Mesendoderm (in vitro differentiated cells): ENCODE measurements at regions not wholly inside any gene's neighbourhood (a gene's known extent, or its start where the extent isn't known, plus 50 kb on each side); places are given as distances from the start of the nearest gene placed in this dataset.

Source experiments
- DNase-seq: peaks from one replicate; pipeline ENCODE4 v3.0.0; 2013
- H2AK5ac ChIP-seq: 2 replicates; pipeline ENCODE4 v1.6.1; 2013; ENCODE audit warnings: low read length, inconsistent platforms
- H2BK120ac ChIP-seq: 2 replicates; pipeline ENCODE4 v1.6.1; 2013; ENCODE audit warnings: low read depth, mild to moderate bottlenecking, low read length, moderate library complexity, mixed read lengths
- H2BK15ac ChIP-seq: replicated peaks from 2 replicates; pipeline ENCODE4 v1.6.1; 2013; ENCODE audit warnings: low read depth, mild to moderate bottlenecking, moderate library complexity
- H2BK5ac ChIP-seq: 2 replicates; pipeline ENCODE4 v1.6.1; 2013; ENCODE audit warnings: low read length, inconsistent platforms
- H3K18ac ChIP-seq: 2 replicates; pipeline ENCODE4 v1.6.1; 2013; ENCODE audit warnings: mild to moderate bottlenecking, low read length, mixed read lengths
- H3K23ac ChIP-seq: one replicate; pipeline ENCODE4 v1.6.1; 2013; ENCODE audit warnings: low read length
- H3K27ac ChIP-seq: 2 replicates; pipeline ENCODE4 v1.5.1; 2013; ENCODE audit warnings: low read depth, mild to moderate bottlenecking, inconsistent platforms, low read length, moderate library complexity
- H3K27me3 ChIP-seq: 2 replicates; pipeline ENCODE4 v1.6.1; 2013; ENCODE audit warnings: low read length, control low read depth, mild to moderate bottlenecking, inconsistent platforms; ENCODE audit not compliant: insufficient read depth, poor library complexity
- H3K36me3 ChIP-seq: 2 replicates; pipeline ENCODE4 v1.6.1; 2013; ENCODE audit warnings: low read length, inconsistent platforms; ENCODE audit not compliant: control insufficient read depth, insufficient read depth
- H3K4ac ChIP-seq: one replicate; pipeline ENCODE4 v1.6.1; 2013; ENCODE audit warnings: low read depth, mild to moderate bottlenecking, low read length, moderate library complexity
- H3K4me1 ChIP-seq: 2 replicates; pipeline ENCODE4 v1.6.1; 2013; ENCODE audit warnings: low read depth, low read length, inconsistent platforms; ENCODE audit not compliant: control insufficient read depth
- H3K4me2 ChIP-seq: 2 replicates; pipeline ENCODE4 v1.6.1; 2013; ENCODE audit warnings: low read length
- H3K4me3 ChIP-seq: 2 replicates; pipeline ENCODE4 v1.5.1; 2013; ENCODE audit warnings: mild to moderate bottlenecking, low read length
- H3K56ac ChIP-seq: one replicate; pipeline ENCODE4 v1.6.1; 2013; ENCODE audit warnings: low read length
- H3K79me1 ChIP-seq: 2 replicates; pipeline ENCODE4 v1.6.1; 2013; ENCODE audit warnings: low read length, inconsistent platforms
- H3K79me2 ChIP-seq: 2 replicates; pipeline ENCODE4 v1.6.1; 2013; ENCODE audit warnings: mild to moderate bottlenecking, low read length; ENCODE audit not compliant: control insufficient read depth, insufficient read depth
- H3K9ac ChIP-seq: 2 replicates; pipeline ENCODE4 v1.6.1; 2013; ENCODE audit warnings: low read length, inconsistent platforms
- H4K5ac ChIP-seq: one replicate; pipeline ENCODE4 v1.6.1; 2013; ENCODE audit warnings: low read length
- H4K8ac ChIP-seq: one replicate; pipeline ENCODE4 v1.6.1; 2013; ENCODE audit warnings: low read depth, mild to moderate bottlenecking, control low read depth, low read length, moderate library complexity
- WGBS: extraction: QIAGEN DNeasy Blood & Tissue Kit; methylation state at CpG from one replicate; pipeline ENCODE4 v1.1.7; 2013; ENCODE audit warnings: low lambda C conversion rate, missing lambda C conversion rate; ENCODE audit not compliant: insufficient coverage; ENCODE audit errors: extremely low coverage; 5-methylcytosine and 5-hydroxymethylcytosine counted together

DNA sequence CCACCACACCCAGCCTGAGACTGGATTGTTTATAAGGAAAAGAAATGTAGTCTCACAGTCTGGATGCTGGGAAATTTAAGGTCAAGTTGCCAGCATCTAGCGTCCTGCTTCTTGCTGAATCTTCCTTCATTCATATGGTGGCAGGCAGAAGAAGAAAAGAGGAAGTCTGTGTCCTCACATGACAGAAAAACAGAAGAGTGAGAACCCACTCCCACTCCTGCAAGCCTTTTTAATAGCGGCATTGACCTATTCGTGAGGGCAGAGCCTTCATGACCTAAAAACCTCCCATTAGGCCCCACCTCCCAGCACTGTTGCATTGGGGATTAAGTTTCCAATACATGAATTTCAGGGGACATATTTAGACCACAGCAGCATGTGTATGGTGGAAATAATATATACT lies 160.8 kb upstream of the BMP2 start:
- Histone ChIP-seq H3K36me3 (no peaks in the 10 kb centered on the region), H3K27me3 (no peaks in the 10 kb centered on the region), H3K4ac (no peak overlapping the region), H3K79me2 (no peaks in the 10 kb centered on the region), H4K5ac (no peak overlapping the region), H3K23ac (no peak overlapping the region), H2AK5ac (no peak overlapping the region), H3K56ac (no peak overlapping the region), H3K79me1 (no peaks in the 10 kb centered on the region), H3K4me1 (no peaks in the 10 kb centered on the region), H2BK120ac (no peak overlapping the region), H2BK5ac (no peak overlapping the region), H4K8ac (no peak overlapping the region), H3K27ac (no peak overlapping the region), H3K4me2 (no peak overlapping the region), H3K18ac (no peak overlapping the region), H3K9ac (no peak overlapping the region), H3K4me3 (no peak overlapping the region), H2BK15ac (no peak overlapping the region)
- WGBS, result no CpG with 5 or more reads among the region's 3 CpGs
- DNase-seq, result no peak

DNA sequence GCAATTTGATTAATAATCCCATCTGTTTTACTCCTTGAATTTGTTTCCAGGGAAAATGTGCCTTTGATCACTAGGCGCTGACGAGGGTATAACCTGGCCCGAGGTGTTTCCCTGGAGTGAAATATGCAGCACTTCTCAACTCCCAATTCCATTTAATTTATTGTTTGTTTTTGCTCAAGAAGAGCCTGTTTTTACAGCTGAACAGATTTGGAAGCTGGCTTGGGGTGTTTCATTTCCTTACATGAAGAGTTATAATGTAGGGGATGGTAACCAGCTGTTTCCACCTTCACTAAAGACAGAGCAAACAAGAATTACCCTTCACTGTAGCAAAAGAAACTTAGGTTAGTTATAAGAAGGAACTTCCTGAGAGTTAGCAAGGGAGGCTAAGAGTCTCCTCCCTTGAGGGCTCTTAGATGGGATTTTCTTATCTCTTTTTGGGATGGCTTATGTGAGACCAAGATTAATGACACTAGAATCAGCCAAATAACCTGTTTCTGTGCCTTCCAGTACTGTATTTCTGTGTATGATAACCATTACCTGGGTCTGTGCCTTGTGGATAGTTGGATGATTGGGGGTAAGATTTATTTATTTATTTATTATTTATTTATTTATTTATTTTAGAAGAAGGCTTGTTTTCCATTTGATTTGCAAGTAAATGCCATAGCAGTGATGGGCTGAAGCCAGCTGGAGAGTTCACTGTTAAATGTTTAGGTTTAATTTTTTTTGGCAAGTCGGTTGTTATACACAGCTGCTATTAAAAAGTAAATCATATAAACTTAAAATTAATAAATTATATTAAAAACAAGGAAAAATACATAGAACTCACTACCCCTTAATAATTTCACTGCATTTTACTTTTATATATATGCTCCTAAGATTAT lies 162.2 kb upstream of the BMP2 start:
- H3K27ac ChIP-seq, result no peak overlapping the region
- no peak overlapping the region for H2AK5ac ChIP-seq
- no peak for DNase-seq
- no peaks in the 10 kb centered on the region for H3K79me1 ChIP-seq
- no CpG with 5 or more reads among the region's 4 CpGs for WGBS
- H3K18ac ChIP-seq, result no peak overlapping the region
- H3K9ac ChIP-seq, result no peak overlapping the region
- no peak overlapping the region for H3K23ac ChIP-seq
- no peaks in the 10 kb centered on the region for H3K27me3 ChIP-seq
- H4K8ac ChIP-seq, result no peak overlapping the region
- no peaks in the 10 kb centered on the region for H3K79me2 ChIP-seq
- no peak overlapping the region for H3K4me3 ChIP-seq
- no peak overlapping the region for H2BK120ac ChIP-seq
- no peak overlapping the region for H3K56ac ChIP-seq
- no peak overlapping the region for H2BK5ac ChIP-seq
- no peak overlapping the region for H2BK15ac ChIP-seq
- H3K36me3 ChIP-seq, result no peaks in the 10 kb centered on the region
- no peak overlapping the region for H4K5ac ChIP-seq
- no peak overlapping the region for H3K4ac ChIP-seq
- H3K4me1 ChIP-seq, result no peaks in the 10 kb centered on the region
- no peak overlapping the region for H3K4me2 ChIP-seq

DNA sequence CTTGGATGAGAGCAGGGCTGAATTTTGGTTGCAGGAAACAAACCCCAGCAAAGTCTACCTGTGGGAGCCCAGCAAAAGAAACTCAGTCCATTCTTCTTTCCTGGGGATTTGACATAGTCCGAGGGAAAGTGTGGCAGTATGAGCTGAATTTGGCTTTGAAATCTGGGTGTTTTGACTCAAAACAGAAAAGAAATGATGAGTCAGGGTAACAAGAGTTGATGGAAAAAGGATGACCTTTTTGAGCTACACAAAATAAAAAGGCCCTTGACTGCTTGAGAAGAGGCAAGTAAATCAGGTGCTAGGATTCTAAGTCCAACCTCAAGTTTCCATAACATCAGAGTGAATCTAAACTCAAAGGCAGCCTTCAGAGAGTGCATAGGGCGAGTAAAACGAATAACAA lies 163.3 kb upstream of the BMP2 start:
- H3K18ac ChIP-seq, result no peak overlapping the region
- WGBS, result no CpG with 5 or more reads among the region's 3 CpGs
- H3K27ac ChIP-seq, result no peak overlapping the region
- no peak overlapping the region for H3K9ac ChIP-seq
- no peak for DNase-seq
- H3K23ac ChIP-seq, result no peak overlapping the region
- H4K5ac ChIP-seq, result no peak overlapping the region
- no peak overlapping the region for H3K4me3 ChIP-seq
- H2BK120ac ChIP-seq, result no peak overlapping the region
- H3K4me1 ChIP-seq, result no peaks in the 10 kb centered on the region
- no peaks in the 10 kb centered on the region for H3K27me3 ChIP-seq
- H3K4me2 ChIP-seq, result no peak overlapping the region
- H3K79me1 ChIP-seq, result no peaks in the 10 kb centered on the region
- no peak overlapping the region for H2BK5ac ChIP-seq
- H3K4ac ChIP-seq, result no peak overlapping the region
- H4K8ac ChIP-seq, result no peak overlapping the region
- no peaks in the 10 kb centered on the region for H3K79me2 ChIP-seq
- no peak overlapping the region for H2BK15ac ChIP-seq
- H3K56ac ChIP-seq, result no peak overlapping the region
- H2AK5ac ChIP-seq, result no peak overlapping the region
- no peaks in the 10 kb centered on the region for H3K36me3 ChIP-seq

DNA sequence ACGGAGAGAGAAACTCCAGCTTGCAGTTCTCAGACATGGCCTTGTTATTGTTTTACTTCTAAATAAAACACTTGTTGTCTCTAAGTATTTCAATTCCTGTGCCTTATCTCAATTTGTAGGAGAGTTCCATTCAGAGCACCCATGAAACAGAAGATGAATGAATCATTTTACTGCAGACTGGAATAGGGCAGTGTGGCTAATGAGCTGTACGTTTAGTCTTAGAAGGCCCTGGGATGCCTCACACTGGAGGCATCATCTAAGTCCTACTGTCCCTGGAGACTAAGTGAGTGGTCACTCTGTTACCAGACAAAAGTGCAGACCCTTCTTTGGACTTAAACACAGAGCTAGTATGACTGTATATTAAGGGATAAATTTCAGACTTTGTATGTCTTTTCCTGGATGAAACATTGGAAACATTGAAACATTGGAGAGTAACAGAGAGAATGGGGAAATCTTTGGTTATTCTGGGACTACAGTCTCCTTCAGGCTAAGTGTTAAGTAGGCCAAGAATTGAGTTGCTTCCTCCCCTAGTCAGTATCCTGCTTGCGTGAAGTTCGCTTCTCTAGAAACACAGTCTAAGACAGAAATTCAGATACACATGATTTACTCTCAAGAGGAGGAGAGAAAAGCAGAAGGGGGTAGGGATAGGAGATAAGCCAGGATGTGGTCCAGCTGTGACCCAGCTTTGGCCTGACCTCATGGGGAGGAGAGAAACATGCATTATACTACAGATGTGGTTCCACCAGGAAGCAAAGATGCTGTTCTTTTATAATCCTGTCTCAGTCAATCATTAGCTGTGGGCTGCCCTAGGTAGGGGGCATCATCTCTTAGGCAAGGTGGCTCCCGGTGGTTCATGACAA lies 167.4 kb upstream of the BMP2 start:
- H3K4me2 ChIP-seq, result no peak overlapping the region
- H3K79me2 ChIP-seq, result no peaks in the 10 kb centered on the region
- H3K79me1 ChIP-seq, result no peaks in the 10 kb centered on the region
- no peak overlapping the region for H2BK5ac ChIP-seq
- H3K56ac ChIP-seq, result no peak overlapping the region
- no peak overlapping the region for H4K8ac ChIP-seq
- no peak overlapping the region for H2BK15ac ChIP-seq
- no peaks in the 10 kb centered on the region for H3K4me1 ChIP-seq
- H3K4ac ChIP-seq, result no peak overlapping the region
- no peak overlapping the region for H3K18ac ChIP-seq
- no peak overlapping the region for H4K5ac ChIP-seq
- no peaks in the 10 kb centered on the region for H3K36me3 ChIP-seq
- H2BK120ac ChIP-seq, result no peak overlapping the region
- H3K27ac ChIP-seq, result no peak overlapping the region
- no peak overlapping the region for H3K9ac ChIP-seq
- H2AK5ac ChIP-seq, result no peak overlapping the region
- no peak for DNase-seq
- no peak overlapping the region for H3K4me3 ChIP-seq
- no CpG with 5 or more reads among the region's 5 CpGs for WGBS
- H3K27me3 ChIP-seq, result no peaks in the 10 kb centered on the region
- H3K23ac ChIP-seq, result no peak overlapping the region

DNA sequence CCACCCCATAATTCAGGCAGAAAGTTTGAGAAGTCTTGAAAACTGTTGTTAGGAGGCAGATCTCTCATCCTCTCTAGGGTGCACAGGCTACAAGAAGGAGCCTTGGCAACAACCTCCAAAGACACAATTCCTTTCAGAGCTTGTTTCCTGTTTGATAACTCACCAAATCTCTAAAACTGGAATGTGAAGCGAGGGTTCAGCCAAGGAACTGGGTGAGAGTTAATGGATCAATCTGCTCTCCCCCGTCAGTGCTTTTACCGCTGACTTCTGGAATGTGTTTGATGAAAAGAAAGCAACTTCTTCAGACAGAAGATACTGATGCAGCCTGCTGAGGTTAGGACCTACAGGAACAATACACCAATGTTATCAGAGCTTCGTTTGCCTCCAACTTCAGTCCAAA lies 171.8 kb upstream of the BMP2 start:
- Histone ChIP-seq H3K79me1 (no peaks in the 10 kb centered on the region), H2BK15ac (no peak overlapping the region), H3K4me3 (no peak overlapping the region), H4K5ac (no peak overlapping the region), H3K27me3 (no peaks in the 10 kb centered on the region), H2BK120ac (no peak overlapping the region), H3K18ac (no peak overlapping the region), H3K9ac (no peak overlapping the region), H3K4me1 (no peaks in the 10 kb centered on the region), H2AK5ac (no peak overlapping the region), H3K27ac (peak overlapping the region; percentile 32), H4K8ac (no peak overlapping the region), H3K4ac (no peak overlapping the region), H2BK5ac (no peak overlapping the region), H3K4me2 (no peak overlapping the region), H3K79me2 (no peaks in the 10 kb centered on the region), H3K23ac (no peak overlapping the region), H3K36me3 (no peaks in the 10 kb centered on the region), H3K56ac (no peak overlapping the region)
- peak; percentile 41 for DNase-seq
- WGBS, result no CpG with 5 or more reads among the region's 4 CpGs
